HEK293 (cell line): ENCODE measurements at regions not wholly inside any gene's neighbourhood (a gene's known extent, or its start where the extent isn't known, plus 50 kb on each side); places are given as distances from the start of the nearest gene placed in this dataset.

Experiments used
- CTCF ChIA-PET: fragments of 350-600 bp; formaldehyde crosslinking; extraction: SDS; loops from one replicate; lab custom pipeline; 2021; ENCODE audit warnings: antibody characterized with exemption; lab: Yijun Ruan, JAX
- POLR2A ChIA-PET: fragments of 300-600 bp; formaldehyde crosslinking; extraction: SDS; loops from one replicate; lab custom pipeline; 2020; ENCODE audit warnings: antibody characterized with exemption, inconsistent platforms; lab: Yijun Ruan, JAX
- H3K27ac ChIP-seq: fragments of 200-500 bp; sonication (Bioruptor generic); 2 replicates; pipeline ENCODE4 v1.5.1; 2014; ENCODE audit warnings: low read depth, low read length, control low read depth, inconsistent platforms; ENCODE audit errors: extremely low read depth
- H3K36me3 ChIP-seq, 2 experiments: fragments of 200-500 bp in 1 of 2; sonication (Bioruptor generic) in 1 of 2; 1 replicate in 1 of 2; 2 replicates in 1 of 2; pipeline ENCODE4 v1.5.1; 2014 to 2017; ENCODE audit warnings: inconsistent platforms in 2 of 2, low read length in 2 of 2; ENCODE audit not compliant: control insufficient read depth in 2 of 2, insufficient read depth in 1 of 2
- H3K4me1 ChIP-seq: fragments of 200-500 bp; sonication (Bioruptor generic); 2 replicates; pipeline ENCODE4 v1.5.1; 2014; ENCODE audit warnings: mild to moderate bottlenecking, low read length, inconsistent platforms; ENCODE audit not compliant: control insufficient read depth, insufficient read depth
- H3K4me3 ChIP-seq: 2 replicates; pipeline ENCODE4 v1.5.1; 2011; ENCODE audit warnings: low read depth, mild to moderate bottlenecking, control low read depth, low read length, moderate library complexity
- H3K9me3 ChIP-seq: fragments of 200-500 bp; sonication (Bioruptor generic); 2 replicates; pipeline ENCODE4 v1.5.1; 2014; ENCODE audit warnings: low read depth, low read length, inconsistent platforms; ENCODE audit not compliant: control insufficient read depth, insufficient read depth
- FEZF1 ChIP-seq: fragments of 450-650 bp; formaldehyde crosslinking; IDR thresholded peaks from 2 replicates; pipeline ENCODE4 v1.5.1; 2016; ENCODE audit warnings: missing biosample characterization, missing genetic modification characterization
- GLI4 ChIP-seq: fragments of 450-650 bp; formaldehyde crosslinking; IDR thresholded peaks from 2 replicates; pipeline ENCODE4 v1.5.1; 2016; ENCODE audit warnings: missing biosample characterization, missing genetic modification characterization
- GLIS1 ChIP-seq: fragments of 450-650 bp; formaldehyde crosslinking; IDR thresholded peaks from 2 replicates; pipeline ENCODE4 v1.5.1; 2016; ENCODE audit warnings: missing biosample characterization, missing genetic modification characterization
- HIC1 ChIP-seq: fragments of 450-650 bp; formaldehyde crosslinking; IDR thresholded peaks from 2 replicates; pipeline ENCODE4 v1.5.1; 2016; ENCODE audit warnings: missing biosample characterization, missing genetic modification characterization
- KLF1 ChIP-seq: fragments of 450-650 bp; formaldehyde crosslinking; IDR thresholded peaks from 2 replicates; pipeline ENCODE4 v1.5.1; 2016; ENCODE audit warnings: missing biosample characterization, missing genetic modification characterization
- KLF16 ChIP-seq: fragments of 450-650 bp; formaldehyde crosslinking; IDR thresholded peaks from 2 replicates; pipeline ENCODE4 v1.5.1; 2017; ENCODE audit warnings: missing biosample characterization, missing genetic modification characterization
- PRDM6 ChIP-seq: fragments of 450-650 bp; formaldehyde crosslinking; IDR thresholded peaks from 2 replicates; pipeline ENCODE4 v1.5.1; 2017; ENCODE audit warnings: missing biosample characterization, missing genetic modification characterization
- RBAK ChIP-seq: fragments of 450-650 bp; formaldehyde crosslinking; IDR thresholded peaks from 2 replicates; pipeline ENCODE4 v1.5.1; 2016; ENCODE audit warnings: missing biosample characterization, missing genetic modification characterization
- SALL2 ChIP-seq: fragments of 450-650 bp; formaldehyde crosslinking; IDR thresholded peaks from 2 replicates; pipeline ENCODE4 v1.5.0; 2017; ENCODE audit warnings: missing biosample characterization, mild to moderate bottlenecking, missing genetic modification characterization, borderline replicate concordance
- ZBTB1 ChIP-seq: fragments of 450-650 bp; formaldehyde crosslinking; IDR thresholded peaks from 2 replicates; pipeline ENCODE4 v1.5.1; 2016; ENCODE audit warnings: missing biosample characterization, missing genetic modification characterization
- ZBTB20 ChIP-seq: fragments of 450-650 bp; formaldehyde crosslinking; IDR thresholded peaks from 2 replicates; pipeline ENCODE4 v1.5.1; 2016; ENCODE audit warnings: missing biosample characterization, missing genetic modification characterization
- ZFP37 ChIP-seq: fragments of 450-650 bp; formaldehyde crosslinking; IDR thresholded peaks from 2 replicates; pipeline ENCODE4 v1.5.1; 2016; ENCODE audit warnings: missing biosample characterization, missing genetic modification characterization
- ZNF10 ChIP-seq: fragments of 450-650 bp; formaldehyde crosslinking; IDR thresholded peaks from 2 replicates; pipeline ENCODE4 v1.5.1; 2017; ENCODE audit warnings: missing biosample characterization, missing genetic modification characterization
- ZNF266 ChIP-seq: fragments of 450-650 bp; formaldehyde crosslinking; IDR thresholded peaks from 2 replicates; pipeline ENCODE4 v1.5.1; 2016; ENCODE audit warnings: missing biosample characterization, missing genetic modification characterization, low read depth
- ZNF449 ChIP-seq: fragments of 450-650 bp; formaldehyde crosslinking; IDR thresholded peaks from 2 replicates; pipeline ENCODE4 v1.5.1; 2017; ENCODE audit warnings: missing biosample characterization, mild to moderate bottlenecking, missing genetic modification characterization, moderate library complexity
- ZNF48 ChIP-seq: fragments of 450-650 bp; formaldehyde crosslinking; IDR thresholded peaks from 2 replicates; pipeline ENCODE4 v1.5.1; 2016; ENCODE audit warnings: missing biosample characterization, missing genetic modification characterization
- ZNF510 ChIP-seq: fragments of 450-650 bp; formaldehyde crosslinking; IDR thresholded peaks from 2 replicates; pipeline ENCODE4 v1.5.1; 2018; ENCODE audit warnings: mild to moderate bottlenecking, missing genetic modification characterization, missing biosample characterization; ENCODE audit not compliant: insufficient replicate concordance
- ZNF596 ChIP-seq: fragments of 450-650 bp; IDR thresholded peaks from 2 replicates; pipeline ENCODE4 v1.5.0; 2018; ENCODE audit warnings: missing biosample characterization, mild to moderate bottlenecking, missing genetic modification characterization, moderate library complexity
- ZNF645 ChIP-seq: fragments of 450-650 bp; formaldehyde crosslinking; IDR thresholded peaks from 2 replicates; pipeline ENCODE4; 2016; ENCODE audit warnings: missing biosample characterization, missing genetic modification characterization
- ZNF660 ChIP-seq: fragments of 450-650 bp; IDR thresholded peaks from 2 replicates; pipeline ENCODE4 v1.5.1; 2018; ENCODE audit warnings: missing biosample characterization, mild to moderate bottlenecking, missing genetic modification characterization

GRCh38 chr6:144477856-144478255 is 192.7 kb downstream of the UTRN start:
- TF ChIP-seq ZNF449 (tag by site-specific recombination) (no peak), ZNF10 (tag by site-specific recombination) (no peak), KLF16 (tag by site-specific recombination) (no peak), GLI4 (tag by site-specific recombination) (no peak), ZNF266 (tag by site-specific recombination) (no peak), ZBTB20 (tag by site-specific recombination) (no peak), FEZF1 (no peak), ZNF596 (tag by site-specific recombination) (no peak), ZBTB1 (tag by site-specific recombination) (no peak), ZNF510 (no peak), PRDM6 (tag by site-specific recombination) (no peak), HIC1 (no peak), KLF1 (tag by site-specific recombination) (no peak), ZNF645 (tag by site-specific recombination) (no peak), SALL2 (tag by site-specific recombination) (no peak), RBAK (tag by site-specific recombination) (no peak), ZNF48 (no peak), ZFP37 (tag by site-specific recombination) (no peak)
- Histone ChIP-seq H3K4me1 (no peaks in the 10 kb centered on the region), H3K36me3 (peaks cover 0 to 28% of the 10 kb centered on the region in 2 experiments; a peak in 2 of 3 replicates), H3K9me3 (no peaks in the 10 kb centered on the region), H3K4me3 (no peak overlapping the region), H3K27ac (no peak overlapping the region)
- CTCF ChIA-PET, result interaction anchor here (1.2 kb wide), 1 partner anchor 258 kb away, joined by 6 read pairs; no protein-coding TSS in a partner anchor
- POLR2A ChIA-PET, result no interaction called here

- ChIA-PET CTCF (interaction anchor here (1.2 kb wide), 1 partner anchor 259 kb away, joined by 6 read pairs; no protein-coding TSS in a partner anchor), POLR2A (no interaction called here)
- no peak overlapping the region for H3K27ac ChIP-seq
- H3K4me1 ChIP-seq, result no peaks in the 10 kb centered on the region
- H3K9me3 ChIP-seq, result no peaks in the 10 kb centered on the region
- no peak for TF ChIP-seq ZNF660 (tag by site-specific recombination)
- no peak for TF ChIP-seq GLIS1 (tag by site-specific recombination)
- peaks cover 0 to 28% of the 10 kb centered on the region in 2 experiments; a peak in 2 of 3 replicates for H3K36me3 ChIP-seq
- H3K4me3 ChIP-seq, result no peak overlapping the region
These were observed 193.3 kb downstream of the UTRN start for GRCh38 chr6:144478483-144478882.
